ENCODE measurements at regions not wholly inside any gene's neighbourhood (a gene's known extent, or its start where the extent isn't known, plus 50 kb on each side); places are given as distances from the start of the nearest gene placed in this dataset.

DNA sequence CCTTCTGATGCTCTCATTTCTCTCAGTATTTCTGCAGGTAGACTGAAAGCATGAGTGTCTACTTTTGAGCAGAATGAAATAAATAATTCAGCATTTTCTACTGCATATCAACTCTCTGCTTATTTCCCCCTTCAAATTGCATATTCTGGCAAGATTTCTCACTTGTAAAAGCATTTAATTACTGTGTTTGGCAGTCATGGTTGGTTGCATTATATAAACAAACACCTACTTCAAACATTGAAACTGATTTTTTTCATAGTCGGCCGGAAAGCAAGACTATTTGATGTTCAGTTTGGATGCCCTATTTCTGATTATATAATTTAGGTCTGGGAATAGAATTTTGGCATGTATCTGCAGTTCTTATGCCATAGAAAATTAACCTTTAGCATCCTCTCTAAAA, 73.1 kb downstream of the PLEKHG1 start:
- TF ChIP-seq, protein P1, sequence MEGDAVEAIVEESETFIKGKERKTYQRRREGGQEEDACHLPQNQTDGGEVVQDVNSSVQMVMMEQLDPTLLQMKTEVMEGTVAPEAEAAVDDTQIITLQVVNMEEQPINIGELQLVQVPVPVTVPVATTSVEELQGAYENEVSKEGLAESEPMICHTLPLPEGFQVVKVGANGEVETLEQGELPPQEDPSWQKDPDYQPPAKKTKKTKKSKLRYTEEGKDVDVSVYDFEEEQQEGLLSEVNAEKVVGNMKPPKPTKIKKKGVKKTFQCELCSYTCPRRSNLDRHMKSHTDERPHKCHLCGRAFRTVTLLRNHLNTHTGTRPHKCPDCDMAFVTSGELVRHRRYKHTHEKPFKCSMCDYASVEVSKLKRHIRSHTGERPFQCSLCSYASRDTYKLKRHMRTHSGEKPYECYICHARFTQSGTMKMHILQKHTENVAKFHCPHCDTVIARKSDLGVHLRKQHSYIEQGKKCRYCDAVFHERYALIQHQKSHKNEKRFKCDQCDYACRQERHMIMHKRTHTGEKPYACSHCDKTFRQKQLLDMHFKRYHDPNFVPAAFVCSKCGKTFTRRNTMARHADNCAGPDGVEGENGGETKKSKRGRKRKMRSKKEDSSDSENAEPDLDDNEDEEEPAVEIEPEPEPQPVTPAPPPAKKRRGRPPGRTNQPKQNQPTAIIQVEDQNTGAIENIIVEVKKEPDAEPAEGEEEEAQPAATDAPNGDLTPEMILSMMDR (IDR thresholded peaks at IDR 0.05), result no peak
- DNase-seq (ENCODE audit: low spot score), result no peak
- peaks cover 15% of the 10 kb centered on the region for H3K4me1 Mint-ChIP-seq (ENCODE audit: low read depth)
- H3K9me3 Mint-ChIP-seq (ENCODE audit: low read depth), result no peaks in the 10 kb centered on the region
- no peak overlapping the region for H3K27ac Mint-ChIP-seq (ENCODE audit: unreplicated experiment)
- H3K36me3 Mint-ChIP-seq (ENCODE audit: low read depth), result peaks cover 2% of the 10 kb centered on the region
- peaks cover 1% of the 10 kb centered on the region for H3K27me3 Mint-ChIP-seq (ENCODE audit: low read depth)
- no peak overlapping the region for H3K4me3 Mint-ChIP-seq (ENCODE audit: unreplicated experiment)

DNA sequence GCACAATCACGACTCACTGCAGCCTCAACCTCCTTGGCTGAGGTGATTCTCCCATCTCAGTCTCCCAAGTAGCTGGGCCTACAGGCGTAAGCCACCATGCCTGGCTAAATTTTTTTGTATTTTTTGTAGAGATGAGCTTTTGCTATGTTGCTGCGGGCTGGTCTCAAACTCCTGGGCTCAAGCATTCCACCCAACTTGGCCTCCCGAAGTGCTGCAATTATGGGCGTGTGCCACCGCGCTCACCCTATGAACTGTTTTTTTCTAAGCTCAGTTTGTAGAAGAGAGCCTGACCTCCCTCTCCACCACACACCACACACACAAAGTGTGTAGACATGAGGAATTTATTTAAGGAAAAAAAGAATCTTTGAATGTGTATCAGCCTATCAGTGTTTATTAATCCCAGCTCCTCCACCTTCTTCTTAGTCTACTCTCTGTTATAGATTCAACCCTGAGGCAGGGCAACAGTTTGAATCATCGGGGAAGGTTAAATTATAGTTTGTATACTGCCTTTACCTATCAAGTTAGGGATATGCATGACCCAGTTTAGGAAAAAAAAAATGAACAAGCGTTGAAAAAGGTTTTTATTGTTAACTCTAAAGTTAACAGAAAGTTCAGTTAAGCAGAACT, 74.1 kb downstream of the PLEKHG1 start:
- H3K27me3 Mint-ChIP-seq (ENCODE audit: low read depth), result peaks cover 1% of the 10 kb centered on the region
- peaks cover 2% of the 10 kb centered on the region for H3K36me3 Mint-ChIP-seq (ENCODE audit: low read depth)
- H3K27ac Mint-ChIP-seq (ENCODE audit: unreplicated experiment), result no peak overlapping the region
- H3K4me3 Mint-ChIP-seq (ENCODE audit: unreplicated experiment), result no peak overlapping the region
- no peaks in the 10 kb centered on the region for H3K9me3 Mint-ChIP-seq (ENCODE audit: low read depth)
- TF ChIP-seq, protein P1 (IDR thresholded peaks at IDR 0.05), result no peak
- DNase-seq (ENCODE audit: low spot score), result no peak
- H3K4me1 Mint-ChIP-seq (ENCODE audit: low read depth), result peaks cover 5% of the 10 kb centered on the region

DNA sequence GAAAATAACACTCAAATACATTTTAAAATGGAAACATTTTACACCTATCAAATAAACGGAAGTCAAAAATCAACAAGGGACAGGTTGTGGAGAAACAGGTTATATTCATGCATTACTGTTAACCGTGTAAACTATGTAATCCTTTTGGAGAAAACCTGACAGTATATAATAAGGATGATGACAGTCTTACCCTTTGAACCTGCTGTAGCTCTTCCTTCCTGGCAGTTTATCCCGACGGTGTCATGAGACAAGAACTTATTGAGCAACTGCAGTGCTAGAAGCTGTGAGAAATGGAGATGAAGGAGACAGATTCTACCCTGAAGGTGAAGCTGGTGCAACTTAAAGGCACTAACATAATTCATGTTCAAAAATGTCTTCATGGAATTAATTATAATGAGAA, 76.7 kb downstream of the PLEKHG1 start:
- no peaks in the 10 kb centered on the region for H3K4me1 Mint-ChIP-seq (ENCODE audit: low read depth)
- no peaks in the 10 kb centered on the region for H3K9me3 Mint-ChIP-seq (ENCODE audit: low read depth)
- H3K4me3 Mint-ChIP-seq (ENCODE audit: unreplicated experiment), result no peak overlapping the region
- DNase-seq (ENCODE audit: low spot score), result no peak
- TF ChIP-seq, protein P1 (IDR thresholded peaks at IDR 0.05), result no peak
- H3K36me3 Mint-ChIP-seq (ENCODE audit: low read depth), result peaks cover 2% of the 10 kb centered on the region
- peaks cover 1% of the 10 kb centered on the region for H3K27me3 Mint-ChIP-seq (ENCODE audit: low read depth)
- no peak overlapping the region for H3K27ac Mint-ChIP-seq (ENCODE audit: unreplicated experiment)

DNA sequence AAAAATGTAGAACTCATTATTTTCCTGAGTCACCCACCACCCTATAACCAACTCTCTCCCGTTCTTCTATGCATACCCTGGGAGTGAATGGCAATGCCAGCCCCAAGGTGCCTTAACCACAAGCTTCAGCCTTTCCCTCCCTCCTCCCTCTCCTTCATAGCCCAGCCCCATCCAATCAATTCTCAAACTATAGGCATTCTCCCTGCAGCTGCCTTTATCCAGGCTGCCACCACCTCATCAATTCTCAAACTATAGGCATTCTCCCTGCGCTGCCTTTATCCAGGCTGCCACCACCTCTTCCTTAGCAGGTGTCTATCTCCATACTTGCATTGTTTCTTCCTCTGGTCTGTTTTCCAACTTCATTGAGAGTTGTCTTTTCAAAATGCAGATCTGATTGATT, 77.1 kb downstream of the PLEKHG1 start:
- no peaks in the 10 kb centered on the region for H3K9me3 Mint-ChIP-seq (ENCODE audit: low read depth)
- no peak overlapping the region for H3K27ac Mint-ChIP-seq (ENCODE audit: unreplicated experiment)
- H3K27me3 Mint-ChIP-seq (ENCODE audit: low read depth), result peaks cover 1% of the 10 kb centered on the region
- TF ChIP-seq, protein P1 (IDR thresholded peaks at IDR 0.05), result no peak
- no peaks in the 10 kb centered on the region for H3K4me1 Mint-ChIP-seq (ENCODE audit: low read depth)
- H3K36me3 Mint-ChIP-seq (ENCODE audit: low read depth), result peaks cover 2% of the 10 kb centered on the region
- H3K4me3 Mint-ChIP-seq (ENCODE audit: unreplicated experiment), result no peak overlapping the region
- no peak for DNase-seq (ENCODE audit: low spot score)

DNA sequence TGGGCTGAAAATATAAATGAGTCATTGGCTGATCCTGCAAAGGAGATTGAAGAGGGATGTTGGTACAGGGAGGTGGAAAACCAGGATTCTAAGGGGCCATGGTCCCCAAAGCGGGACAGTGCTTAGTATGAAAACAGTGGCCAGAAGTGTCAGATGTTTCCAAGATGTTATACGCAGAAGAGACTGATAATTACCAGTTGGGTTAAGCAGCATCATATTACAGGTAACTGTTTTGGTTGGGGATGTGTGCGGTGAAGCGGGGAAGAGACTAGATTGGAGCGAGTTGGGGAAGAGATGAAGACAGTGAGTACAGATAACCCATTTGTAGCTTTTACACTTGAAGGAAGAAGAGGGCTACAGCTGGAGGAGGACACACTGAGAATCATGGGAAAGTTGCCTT, 80.8 kb downstream of the PLEKHG1 start:
- H3K4me1 Mint-ChIP-seq (ENCODE audit: low read depth), result no peaks in the 10 kb centered on the region

More for the DNA sequence above, 80.8 kb downstream of the PLEKHG1 start:
- no peaks in the 10 kb centered on the region for H3K36me3 Mint-ChIP-seq (ENCODE audit: low read depth)
- H3K9me3 Mint-ChIP-seq (ENCODE audit: low read depth), result no peaks in the 10 kb centered on the region
- no peak for DNase-seq (ENCODE audit: low spot score)
- H3K27ac Mint-ChIP-seq (ENCODE audit: unreplicated experiment), result no peak overlapping the region
- TF ChIP-seq, protein P1 (IDR thresholded peaks at IDR 0.05), result no peak
- H3K27me3 Mint-ChIP-seq (ENCODE audit: low read depth), result peaks cover 1% of the 10 kb centered on the region
- no peak overlapping the region for H3K4me3 Mint-ChIP-seq (ENCODE audit: unreplicated experiment)
